Activated T-helper 1 cell treated with Interleukin-2 at 50 U/mL for 16 hours (primary cell): ENCODE measurements at regions not wholly inside any gene's neighbourhood (a gene's known extent, or its start where the extent isn't known, plus 50 kb on each side); places are given as distances from the start of the nearest gene placed in this dataset.

Source experiments
- DNase-seq: peaks from one replicate; pipeline ENCODE4 v3.0.0-alpha.2; 2020; ENCODE audit warnings: low read depth

DNA sequence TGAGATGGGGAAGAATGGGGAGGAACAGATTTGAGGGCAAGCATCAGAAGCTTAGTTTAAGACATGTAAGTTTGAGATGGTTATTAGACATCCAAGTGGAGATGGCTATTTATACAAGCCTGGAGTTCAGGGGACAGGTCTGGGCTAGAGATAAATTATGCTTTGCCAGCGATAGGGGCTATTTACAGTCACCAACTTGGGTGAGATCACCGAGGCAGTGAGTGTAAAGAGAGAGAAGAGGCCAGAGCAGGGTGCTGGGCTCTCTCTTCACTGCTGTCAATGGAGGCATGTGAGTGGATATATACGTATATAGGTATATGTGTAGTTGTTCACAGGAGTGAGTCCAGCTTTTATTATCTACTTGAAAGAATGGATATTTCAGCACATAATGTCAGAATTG lies 81.0 kb downstream of the QPCT start:
- no peak for DNase-seq

DNA sequence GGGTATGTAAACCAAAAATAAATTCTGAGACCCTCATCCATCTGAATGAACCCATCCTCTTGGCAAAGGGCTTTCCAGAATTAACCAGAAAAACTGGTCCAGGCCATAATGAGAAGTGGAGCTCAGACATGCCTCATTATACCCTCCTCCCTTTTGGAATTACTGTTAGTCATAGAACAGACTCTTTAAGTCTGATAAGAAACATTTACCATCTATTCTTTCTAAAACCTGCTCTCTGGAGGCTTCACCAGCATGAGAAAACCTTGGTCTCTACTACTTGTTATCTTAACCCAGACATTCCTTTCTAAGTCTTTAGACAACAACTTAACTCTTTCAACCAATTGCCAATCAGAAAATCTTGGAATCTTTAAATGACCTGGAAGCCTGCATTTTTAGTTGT lies 82.8 kb downstream of the QPCT start:
- no peak for DNase-seq

DNA sequence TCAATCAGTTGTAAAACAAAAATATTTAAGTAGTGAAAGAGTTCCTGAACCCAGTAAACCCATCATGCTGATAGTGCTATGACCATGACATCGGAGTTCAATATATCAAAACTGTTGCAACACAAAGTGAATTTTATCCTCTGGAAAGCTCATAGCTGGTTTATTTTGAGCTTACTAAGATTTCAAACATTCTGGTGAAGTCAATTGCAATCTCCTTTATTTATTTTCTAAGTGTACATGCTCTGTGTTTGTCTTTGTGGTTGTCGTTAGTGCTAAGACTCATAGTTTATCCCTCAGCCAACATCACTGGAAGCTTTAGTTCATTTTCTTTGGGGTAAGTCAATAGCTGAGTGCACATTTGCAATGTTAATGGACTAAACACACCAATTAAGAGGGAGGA lies 91.9 kb downstream of the QPCT start:
- DNase-seq, result no peak

DNA sequence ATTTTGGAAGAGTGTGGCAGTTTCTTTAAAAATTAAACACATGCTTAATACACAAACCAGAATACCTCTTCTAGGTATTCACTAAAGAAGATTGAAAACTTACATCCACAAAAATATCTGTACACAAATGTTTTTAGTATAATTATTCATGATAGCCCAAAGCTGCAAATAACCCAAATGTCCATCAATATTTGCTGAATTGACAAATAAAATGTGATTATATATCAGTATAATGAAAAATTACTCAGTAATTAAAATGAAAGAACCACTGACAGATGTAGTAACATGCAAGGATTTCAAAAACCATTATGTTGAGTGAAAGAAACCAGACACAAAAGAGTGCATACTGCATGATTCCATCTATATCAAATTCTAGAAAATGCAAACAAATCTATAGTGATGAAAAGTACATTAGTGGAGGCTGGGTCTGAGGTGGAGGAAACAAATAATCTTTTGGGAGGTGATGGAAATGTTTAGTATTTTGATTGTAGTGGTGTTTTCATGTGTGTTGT lies 94.8 kb downstream of the QPCT start:
- DNase-seq, result no peak

DNA sequence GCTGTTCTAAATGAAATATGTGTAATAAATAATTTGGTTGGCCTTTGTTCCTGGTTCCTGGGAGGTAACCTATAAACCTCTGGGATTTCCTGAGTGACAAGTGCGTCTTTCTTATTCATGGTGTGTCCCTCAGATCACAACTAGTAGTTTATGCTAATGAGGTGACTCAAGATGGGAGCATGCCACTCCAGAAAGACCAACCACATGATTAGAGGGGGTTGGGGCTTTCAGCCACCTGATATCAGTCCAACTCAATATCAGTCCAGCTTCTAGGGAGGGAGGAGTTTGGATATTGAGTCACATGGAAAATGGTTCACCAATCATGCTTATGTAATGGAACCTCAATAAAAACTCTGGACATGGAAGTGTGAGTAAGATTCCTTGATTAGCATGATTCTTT lies 96.6 kb downstream of the QPCT start:
- DNase-seq, result no peak

DNA sequence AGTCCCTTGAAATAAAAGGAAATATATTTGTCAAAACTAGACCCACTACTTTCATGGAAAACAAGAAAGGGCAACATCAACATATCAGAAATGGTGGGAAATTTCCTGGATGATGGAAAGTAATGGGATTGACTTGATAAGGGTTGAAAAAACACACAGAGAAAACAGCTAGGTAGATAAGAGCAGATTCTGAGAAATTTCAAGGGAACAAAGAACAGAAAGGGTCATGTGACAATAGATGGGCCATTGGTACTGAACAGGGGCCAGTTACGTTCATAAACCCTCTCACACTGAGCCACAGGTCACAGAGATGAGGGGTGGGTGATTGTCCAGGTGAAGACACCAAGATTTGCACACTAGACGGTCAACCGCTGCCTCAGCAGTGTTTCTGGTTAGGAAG lies 98.7 kb downstream of the QPCT start:
- no peak for DNase-seq

DNA sequence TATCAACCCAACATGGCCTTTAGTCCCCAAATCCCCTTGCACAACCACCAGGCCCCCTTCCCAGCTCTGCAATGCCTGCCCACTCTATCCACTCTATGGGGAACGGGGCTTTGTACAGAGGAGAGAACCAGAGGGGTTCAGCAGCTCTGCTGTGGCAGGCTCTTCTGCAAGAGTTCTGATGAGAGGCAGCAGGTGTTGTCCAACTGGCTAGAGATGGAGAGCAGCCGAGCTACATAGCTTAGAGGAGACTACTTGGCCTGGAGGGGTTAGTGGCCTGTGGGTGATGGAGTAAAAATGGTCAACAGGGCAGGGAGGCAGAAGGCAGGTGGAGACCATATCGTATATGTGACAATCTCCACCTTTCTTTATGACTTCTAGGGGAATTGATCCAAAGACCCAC lies 103.0 kb downstream of the QPCT start:
- DNase-seq, result no peak

DNA sequence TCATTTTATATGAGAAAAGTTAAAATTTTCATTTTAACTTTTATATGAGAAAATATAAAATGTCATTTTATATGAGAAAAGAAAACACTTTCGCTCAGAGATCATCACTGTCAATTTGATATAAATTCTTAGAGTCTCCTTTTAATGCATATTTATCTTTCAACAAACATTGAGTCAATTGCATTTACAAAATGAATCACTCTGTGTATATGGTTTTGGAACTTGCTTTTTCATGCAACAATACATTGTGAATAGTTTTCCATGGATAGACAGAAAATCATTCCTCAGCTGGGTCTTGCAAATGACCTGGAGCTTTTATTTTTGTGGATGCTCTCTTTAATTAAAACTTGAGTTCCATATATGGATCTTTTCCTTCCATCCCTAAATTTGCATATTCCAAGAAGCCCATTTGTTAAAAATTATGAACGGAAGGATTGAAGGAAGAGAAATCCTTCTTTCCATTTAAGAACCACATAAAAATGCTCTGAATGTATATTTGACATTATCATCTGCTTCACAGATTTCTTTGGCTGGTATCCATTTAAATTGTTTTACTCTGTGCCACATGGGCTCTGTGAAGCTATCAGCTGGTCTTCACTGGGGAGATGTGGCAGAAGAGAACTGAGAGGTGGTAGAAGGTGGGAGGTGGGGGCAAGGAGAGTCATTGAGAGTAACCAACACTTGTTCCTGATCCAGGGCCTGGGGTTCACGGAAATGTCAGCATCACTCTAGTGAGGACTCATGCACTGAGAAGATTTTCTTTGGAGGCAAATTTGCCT lies 104.1 kb downstream of the QPCT start:
- DNase-seq, result no peak

DNA sequence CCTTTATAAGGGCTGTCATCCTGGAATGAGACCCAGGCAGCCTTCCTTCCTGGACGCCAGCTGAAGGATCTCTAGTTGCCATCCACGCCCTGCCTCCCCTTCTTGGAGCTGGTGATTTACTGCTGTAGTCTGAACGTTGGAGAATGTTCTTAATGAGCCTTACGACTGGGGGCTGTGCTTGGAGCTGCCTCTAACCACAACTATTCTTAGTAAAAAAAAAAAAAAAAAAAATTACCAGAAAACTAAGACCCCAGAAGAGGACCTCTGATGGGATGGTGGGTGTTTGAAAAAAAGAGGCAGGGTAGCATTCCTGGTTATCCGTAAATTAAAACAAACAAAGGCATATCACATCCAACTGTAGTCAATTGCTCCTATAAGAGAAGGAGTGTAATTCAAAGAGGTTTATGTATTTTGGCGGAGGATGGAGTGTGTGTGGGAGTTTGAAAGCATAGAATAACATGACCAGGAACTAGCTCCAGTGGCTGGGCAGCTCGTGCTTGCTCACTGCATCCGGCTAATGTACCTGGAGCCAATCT lies 105.4 kb downstream of the QPCT start:
- DNase-seq, result no peak

DNA sequence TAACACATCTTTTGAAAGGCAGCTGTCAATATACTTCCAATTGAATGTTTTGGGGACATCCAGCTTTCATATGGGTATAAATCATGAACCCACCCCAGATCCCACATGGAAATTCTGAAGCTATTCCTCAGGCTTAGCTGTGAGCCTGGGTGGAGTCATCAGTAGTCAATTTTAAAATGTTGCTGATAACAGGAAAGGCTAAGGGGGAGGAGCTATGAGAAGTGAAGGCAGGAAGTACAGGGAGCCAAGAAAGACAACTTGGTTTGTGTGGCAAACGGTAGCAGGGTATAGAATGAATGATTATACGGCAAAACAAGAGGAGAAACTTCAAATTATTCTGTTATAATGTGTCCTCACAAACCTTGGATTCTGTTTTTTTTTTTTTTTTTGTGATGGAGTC lies 108.6 kb downstream of the QPCT start:
- DNase-seq, result no peak

DNA sequence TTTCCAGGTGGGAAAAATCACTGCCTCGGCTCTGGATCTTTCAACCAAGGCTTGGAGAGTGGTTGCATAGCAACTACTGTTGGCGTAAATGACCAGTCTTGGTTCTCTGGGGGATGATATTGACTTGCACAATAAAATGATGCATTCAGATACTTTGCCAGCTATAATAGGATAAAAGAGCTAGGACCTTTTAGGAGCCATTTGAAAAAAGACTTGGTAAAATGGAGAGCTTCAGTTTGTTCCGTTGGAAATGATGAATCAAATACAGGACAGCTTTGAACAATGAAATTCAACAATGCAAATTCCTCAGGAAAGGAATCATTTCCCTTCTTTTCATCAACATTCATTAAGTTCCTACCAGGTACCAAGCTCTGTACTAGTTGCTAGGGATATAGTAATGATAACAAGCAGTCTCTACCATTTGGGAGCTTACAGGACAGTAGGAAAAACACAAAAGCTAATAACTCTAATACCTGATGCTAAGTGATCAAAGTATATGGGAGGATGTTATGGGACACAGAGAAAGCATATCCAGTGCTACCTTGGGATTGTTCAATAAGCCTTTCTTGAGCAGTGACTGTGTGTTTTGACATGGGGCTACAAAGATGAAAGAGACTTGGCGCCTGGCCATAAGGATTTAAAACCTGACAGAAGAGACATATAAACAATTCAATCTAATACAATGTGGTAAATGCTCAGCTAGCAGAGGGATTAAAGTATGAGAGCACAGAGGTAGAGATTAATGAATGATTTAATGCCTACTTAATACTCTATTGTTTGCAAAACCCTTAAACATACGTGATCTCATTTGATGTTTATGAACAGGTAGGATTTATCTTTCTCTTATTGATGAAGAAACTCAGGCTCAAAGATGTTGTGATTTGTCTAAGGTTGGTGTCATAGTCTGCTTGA lies 110.7 kb downstream of the QPCT start:
- DNase-seq, result no peak

DNA sequence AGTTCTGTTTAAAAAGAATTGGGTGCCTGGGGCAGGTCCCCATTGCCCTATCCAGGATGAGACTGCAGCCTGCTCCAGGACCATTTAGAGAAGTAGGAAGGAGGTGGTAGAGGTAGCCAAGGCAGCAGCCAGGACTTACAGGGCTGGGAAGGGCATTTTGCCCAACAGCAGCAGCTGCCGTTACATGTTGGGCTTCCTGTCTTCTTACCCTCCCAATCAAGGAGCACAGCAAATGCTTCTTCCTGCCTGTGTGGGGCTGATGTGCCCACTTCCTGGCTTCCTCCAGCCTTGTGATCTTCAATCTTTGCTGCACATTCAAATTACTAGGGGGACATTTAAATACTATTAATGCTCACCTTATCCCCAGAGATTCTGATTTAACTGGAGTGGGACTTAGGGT lies 112.0 kb downstream of the QPCT start:
- peak; percentile 29 for DNase-seq

DNA sequence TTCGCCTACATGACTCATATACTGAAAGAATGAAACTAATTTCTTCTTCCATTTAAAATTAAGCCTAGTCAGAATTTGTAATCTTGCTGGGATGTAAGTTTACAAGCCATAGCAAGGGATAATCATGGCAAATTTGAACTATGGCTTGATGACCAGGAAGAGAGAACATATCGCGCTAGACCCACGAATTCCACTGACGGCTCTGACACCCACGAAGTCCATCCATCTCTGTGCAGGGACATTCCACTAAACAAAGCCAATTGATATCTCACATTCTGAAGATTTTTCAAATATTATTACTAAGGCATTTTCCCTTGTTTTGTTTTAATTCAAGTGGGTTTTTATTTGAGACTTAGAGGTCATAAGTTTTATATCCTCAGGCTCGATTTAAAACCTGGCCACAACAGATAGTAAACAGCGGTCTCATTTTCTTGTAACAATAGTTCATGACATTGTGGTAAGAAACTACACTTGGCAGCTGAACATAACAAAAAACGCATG lies 113.0 kb downstream of the QPCT start:
- DNase-seq, result no peak

DNA sequence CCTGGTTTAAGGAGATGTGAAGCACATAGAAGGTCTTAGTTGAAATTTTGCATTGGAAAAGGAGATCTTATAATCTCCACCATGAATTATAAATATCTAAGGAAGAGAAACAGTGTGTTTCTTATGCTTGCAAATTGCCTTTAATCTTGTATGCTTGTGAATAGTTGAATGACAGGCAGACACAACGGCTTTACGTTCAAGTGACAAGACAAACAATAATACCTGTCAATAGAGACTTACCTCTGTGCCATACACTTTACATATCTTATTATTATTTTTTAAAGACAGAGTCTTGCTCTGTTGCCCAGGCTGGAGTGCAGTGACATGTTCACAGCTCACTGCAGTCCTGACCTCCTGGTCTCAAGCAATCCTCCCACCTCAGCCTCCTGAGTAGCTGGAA lies 113.7 kb downstream of the QPCT start:
- DNase-seq, result no peak

DNA sequence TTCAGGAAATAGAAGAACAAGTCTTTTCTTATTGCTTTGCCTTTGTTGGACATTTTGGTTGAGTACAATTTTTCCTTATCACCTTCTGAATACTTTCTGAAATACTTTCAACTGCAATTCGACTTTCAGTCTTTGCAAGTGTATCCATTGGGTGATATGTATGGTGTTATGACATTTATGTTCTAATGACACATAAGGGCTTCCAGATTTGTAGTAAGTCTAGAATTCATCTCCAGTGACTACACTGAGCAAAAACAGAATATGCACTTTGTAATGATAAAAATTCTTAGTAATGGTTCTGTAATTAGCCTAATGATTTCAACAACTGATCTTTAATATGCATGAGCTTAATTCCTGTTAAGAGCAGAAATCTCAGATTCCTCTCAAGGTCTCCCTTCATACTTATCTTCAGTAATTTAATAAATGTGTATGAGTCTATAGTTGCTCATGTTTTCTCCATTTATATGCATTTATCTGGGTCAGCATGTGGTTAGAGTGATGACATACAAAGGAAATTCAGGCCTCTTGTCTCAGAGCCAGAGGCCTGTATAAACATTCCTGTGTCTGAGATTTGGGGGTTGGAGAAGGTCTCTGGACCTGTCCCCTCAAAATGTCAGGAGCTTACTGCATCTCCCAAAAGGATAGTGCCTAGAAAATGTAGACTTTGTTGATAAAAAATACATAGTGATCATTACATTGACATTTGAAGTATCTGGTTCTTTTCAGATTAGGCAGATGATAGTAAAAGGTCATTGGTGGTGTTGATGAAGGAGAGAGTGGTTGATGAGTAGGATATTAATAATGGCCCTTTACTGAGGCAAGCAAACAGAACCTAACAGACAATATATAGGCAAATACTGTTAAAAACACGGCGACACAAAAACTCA lies 114.9 kb downstream of the QPCT start:
- DNase-seq, result no peak

DNA sequence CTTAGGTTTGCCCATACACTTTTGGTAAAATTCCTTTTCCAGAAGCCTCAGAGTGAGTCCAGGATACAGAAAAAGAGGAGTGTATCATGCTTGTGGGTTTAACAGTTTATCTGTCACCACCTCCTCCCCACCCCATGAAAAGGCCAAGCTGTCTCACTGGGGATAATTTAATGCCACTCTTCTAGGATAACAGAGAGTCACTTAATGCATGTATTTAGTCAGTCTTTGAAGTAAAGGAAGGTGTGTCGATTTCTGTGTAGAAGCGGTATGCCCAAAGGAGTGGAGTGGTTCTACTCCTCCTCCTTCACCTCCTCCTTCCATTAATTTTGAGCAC lies 116.4 kb downstream of the QPCT start:
- no peak for DNase-seq

DNA sequence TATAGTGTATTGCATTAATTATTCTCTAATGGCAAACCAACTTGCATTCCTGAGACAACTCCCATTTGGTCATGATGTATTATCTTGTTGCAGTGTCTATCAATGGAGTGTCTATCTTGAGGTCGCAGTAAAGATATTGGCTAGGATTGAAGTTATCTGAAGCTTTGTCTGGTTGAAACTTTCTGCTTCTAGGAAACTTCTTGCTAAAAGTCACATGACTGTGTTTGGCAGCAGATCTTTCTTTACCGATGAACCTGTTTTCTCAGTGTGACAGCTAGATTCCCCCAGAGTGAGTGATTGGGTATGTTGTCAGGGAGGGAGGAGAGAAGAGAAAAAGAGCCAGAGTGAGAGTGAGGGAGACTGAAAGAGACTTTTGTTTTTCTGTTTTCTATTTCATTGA lies 119.6 kb downstream of the QPCT start:
- DNase-seq, result no peak

DNA sequence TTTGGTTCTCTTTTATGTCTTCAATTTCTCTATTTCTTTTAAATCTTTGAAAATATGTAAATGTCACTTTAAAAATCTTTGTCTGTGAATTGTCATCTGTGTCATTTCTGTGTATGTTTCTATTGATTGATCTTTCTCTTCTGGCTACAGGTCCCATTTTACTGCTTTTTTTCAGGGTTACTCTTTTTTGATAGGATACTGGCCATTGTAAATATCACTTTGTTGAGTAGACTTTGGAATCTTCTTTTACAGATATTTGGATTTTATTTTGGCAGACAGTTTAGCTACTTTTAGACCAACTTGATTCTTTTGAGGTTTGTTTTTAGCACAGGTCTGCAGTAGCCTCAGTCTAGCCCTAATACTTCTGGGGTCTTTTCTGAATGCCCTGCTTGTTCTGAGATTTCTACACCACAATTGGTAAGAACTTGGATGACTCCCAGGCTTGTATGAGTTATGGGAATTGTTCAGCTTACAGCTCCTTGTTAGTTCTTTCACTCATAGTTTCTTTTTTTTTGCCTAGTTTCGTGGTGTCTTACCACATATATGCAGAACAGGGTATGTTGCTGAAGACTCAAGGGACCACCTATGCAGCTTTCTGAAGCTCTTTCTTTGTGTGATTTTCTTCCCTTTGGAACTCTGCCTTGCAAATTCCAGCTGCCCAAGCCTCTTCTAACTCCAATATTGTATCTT lies 122.2 kb downstream of the QPCT start:
- DNase-seq, result no peak

DNA sequence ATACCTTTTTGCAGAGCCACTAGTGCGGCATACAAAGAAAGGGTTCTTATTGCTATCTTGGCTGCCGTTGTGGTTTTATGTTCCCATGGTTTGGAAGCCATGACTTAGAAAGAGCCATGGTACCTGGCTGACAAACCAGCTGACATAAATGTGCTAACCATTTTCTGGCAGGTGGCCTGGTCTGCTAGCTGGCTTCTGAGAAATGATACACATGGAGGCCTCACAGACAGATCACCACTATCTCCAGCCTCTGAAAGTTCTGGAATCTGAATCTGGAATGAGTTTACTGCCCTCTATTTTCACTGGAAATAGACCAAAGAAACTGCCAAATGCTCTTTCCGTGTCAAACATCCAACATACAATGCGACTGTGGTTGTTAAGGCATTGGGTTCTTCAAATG lies 123.7 kb downstream of the QPCT start:
- DNase-seq, result no peak

DNA sequence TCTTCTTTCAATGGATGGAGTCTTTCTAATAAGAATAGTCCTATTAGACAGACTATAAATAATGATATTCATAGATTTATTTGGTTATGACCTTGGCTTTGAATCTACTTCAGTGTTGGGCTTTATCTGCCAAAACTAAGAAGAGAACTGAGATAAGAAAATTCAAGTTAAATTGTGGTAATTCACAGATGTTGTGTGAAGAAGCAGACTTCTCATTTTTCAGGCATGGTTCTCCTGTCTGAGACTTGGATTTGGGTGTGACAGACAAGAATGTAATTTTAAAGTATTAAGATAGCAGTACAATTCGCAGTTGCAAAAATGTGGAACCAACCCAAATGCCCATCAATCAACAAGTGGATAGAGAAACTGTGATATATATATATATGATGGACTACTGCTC lies 124.7 kb downstream of the QPCT start:
- DNase-seq, result no peak

DNA sequence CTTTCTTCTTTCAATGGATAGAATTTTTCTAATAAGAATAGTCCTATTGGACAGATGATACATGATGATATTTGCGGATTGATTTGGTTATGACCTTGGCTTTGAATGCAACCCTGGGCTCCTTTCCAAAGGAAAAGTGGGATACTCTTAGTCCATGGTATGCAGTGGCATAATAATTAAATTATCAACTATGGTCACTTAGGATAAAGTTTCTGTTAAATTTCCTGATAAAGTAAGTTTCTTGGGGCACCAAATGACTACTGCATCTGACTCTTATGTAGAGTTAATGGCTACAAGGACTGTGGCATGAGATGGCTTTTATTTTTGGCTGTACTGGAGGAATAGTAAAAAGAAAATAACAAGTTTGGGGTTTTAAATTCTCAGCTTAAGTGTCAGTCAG lies 126.7 kb downstream of the QPCT start:
- no peak for DNase-seq
